ENCODE measurements at regions not wholly inside any gene's neighbourhood (a gene's known extent, or its start where the extent isn't known, plus 50 kb on each side); places are given as distances from the start of the nearest gene placed in this dataset.

- in situ Hi-C loops (cut with HindIII; ENCODE audit: low pct_ligation_motif_present, low pct_unique_long_range_greater_than_20kb, low sequenced_read_pairs) = no loop called here
- no peak for DNase-seq
Observed at GRCh38 chr1:101313356-101313755, 76.5 kb downstream of the S1PR1 start.

GRCh38 chr1:101314244-101314643 lies 77.4 kb downstream of the S1PR1 start:
- in situ Hi-C loops (cut with HindIII; ENCODE audit: low pct_ligation_motif_present, low pct_unique_long_range_greater_than_20kb, low sequenced_read_pairs) = no loop called here
- DNase-seq = peak; percentile 71

- no peak for DNase-seq
- in situ Hi-C loops (cut with HindIII; ENCODE audit: low pct_ligation_motif_present, low pct_unique_long_range_greater_than_20kb, low sequenced_read_pairs) = no loop called here
Observed at GRCh38 chr1:101316256-101316655, 79.4 kb downstream of the S1PR1 start.

- no peak for DNase-seq
Observed at GRCh38 chr1:101316799-101317198, 80.0 kb downstream of the S1PR1 start.

GRCh38 chr1:101317590-101317989 lies 80.8 kb downstream of the S1PR1 start:
- no peak for DNase-seq
- in situ Hi-C loops (cut with HindIII; ENCODE audit: low pct_ligation_motif_present, low pct_unique_long_range_greater_than_20kb, low sequenced_read_pairs) = no loop called here

More at GRCh38 chr1:101316799-101317198, 80.0 kb downstream of the S1PR1 start:
- in situ Hi-C loops (cut with HindIII; ENCODE audit: low pct_ligation_motif_present, low pct_unique_long_range_greater_than_20kb, low sequenced_read_pairs) = no loop called here

GRCh38 chr1:101323535-101323934 lies 86.7 kb downstream of the S1PR1 start:
- no peak for DNase-seq
- in situ Hi-C loops (cut with HindIII; ENCODE audit: low pct_ligation_motif_present, low pct_unique_long_range_greater_than_20kb, low sequenced_read_pairs) = no loop called here

- in situ Hi-C loops (cut with HindIII; ENCODE audit: low pct_ligation_motif_present, low pct_unique_long_range_greater_than_20kb, low sequenced_read_pairs) = no loop called here
- no peak for DNase-seq
Observed at GRCh38 chr1:101325144-101325543, 88.3 kb downstream of the S1PR1 start.

- in situ Hi-C loops (cut with HindIII; ENCODE audit: low pct_ligation_motif_present, low pct_unique_long_range_greater_than_20kb, low sequenced_read_pairs) = no loop called here
- no peak for DNase-seq
Observed at GRCh38 chr1:101330427-101331130, 93.8 kb downstream of the S1PR1 start.

- no peak for DNase-seq
- in situ Hi-C loops (cut with HindIII; ENCODE audit: low pct_ligation_motif_present, low pct_unique_long_range_greater_than_20kb, low sequenced_read_pairs) = no loop called here
Observed at GRCh38 chr1:101331794-101332193, 95.0 kb downstream of the S1PR1 start.

- no peak for DNase-seq
- in situ Hi-C loops (cut with HindIII; ENCODE audit: low pct_ligation_motif_present, low pct_unique_long_range_greater_than_20kb, low sequenced_read_pairs) = no loop called here
Observed at GRCh38 chr1:101332633-101333032, 95.8 kb downstream of the S1PR1 start.

GRCh38 chr1:101333186-101333585 lies 96.4 kb downstream of the S1PR1 start:
- in situ Hi-C loops (cut with HindIII; ENCODE audit: low pct_ligation_motif_present, low pct_unique_long_range_greater_than_20kb, low sequenced_read_pairs) = no loop called here
- no peak for DNase-seq

- no peak for DNase-seq
- in situ Hi-C loops (cut with HindIII; ENCODE audit: low pct_ligation_motif_present, low pct_unique_long_range_greater_than_20kb, low sequenced_read_pairs) = no loop called here
Observed at GRCh38 chr1:101337968-101338367, 101.1 kb downstream of the S1PR1 start.

- in situ Hi-C loops (cut with HindIII; ENCODE audit: low pct_ligation_motif_present, low pct_unique_long_range_greater_than_20kb, low sequenced_read_pairs) = no loop called here
Observed at GRCh38 chr1:101338714-101339430, 102.1 kb downstream of the S1PR1 start.

GRCh38 chr1:101344745-101345144 lies 107.9 kb downstream of the S1PR1 start:
- in situ Hi-C loops (cut with HindIII; ENCODE audit: low pct_ligation_motif_present, low pct_unique_long_range_greater_than_20kb, low sequenced_read_pairs) = no loop called here
- no peak for DNase-seq

More at GRCh38 chr1:101338714-101339430, 102.1 kb downstream of the S1PR1 start:
- DNase-seq = no peak

- DNase-seq = peak; percentile 7
Observed at GRCh38 chr1:101346419-101346818, 109.6 kb downstream of the S1PR1 start.

GRCh38 chr1:101356013-101356412 lies 119.2 kb downstream of the S1PR1 start:
- in situ Hi-C loops (cut with HindIII; ENCODE audit: low pct_ligation_motif_present, low pct_unique_long_range_greater_than_20kb, low sequenced_read_pairs) = no loop called here
- no peak for DNase-seq

More at GRCh38 chr1:101346419-101346818, 109.6 kb downstream of the S1PR1 start:
- in situ Hi-C loops (cut with HindIII; ENCODE audit: low pct_ligation_motif_present, low pct_unique_long_range_greater_than_20kb, low sequenced_read_pairs) = no loop called here

- DNase-seq = no peak
- in situ Hi-C loops (cut with HindIII; ENCODE audit: low pct_ligation_motif_present, low pct_unique_long_range_greater_than_20kb, low sequenced_read_pairs) = no loop called here
Observed at GRCh38 chr1:101356604-101357443, 120.0 kb downstream of the S1PR1 start.

- in situ Hi-C loops (cut with HindIII; ENCODE audit: low pct_ligation_motif_present, low pct_unique_long_range_greater_than_20kb, low sequenced_read_pairs) = no loop called here
- peak; percentile 71 for DNase-seq
Observed at GRCh38 chr1:101357444-101357986, 120.7 kb downstream of the S1PR1 start.

GRCh38 chr1:101360506-101360905 lies 123.7 kb downstream of the S1PR1 start:
- in situ Hi-C loops (cut with HindIII; ENCODE audit: low pct_ligation_motif_present, low pct_unique_long_range_greater_than_20kb, low sequenced_read_pairs) = no loop called here

More at GRCh38 chr1:101360506-101360905, 123.7 kb downstream of the S1PR1 start:
- no peak for DNase-seq
